AG10803 (cell line): ENCODE measurements at regions not wholly inside any gene's neighbourhood (a gene's known extent, or its start where the extent isn't known, plus 50 kb on each side); places are given as distances from the start of the nearest gene placed in this dataset.

Source experiments
- DNase-seq: peaks from one replicate; pipeline ENCODE4 v3.0.0; 2010; ENCODE audit warnings: low read depth
- H3K4me3 ChIP-seq: 2 replicates; pipeline ENCODE4 v1.5.1; 2011; ENCODE audit warnings: mild to moderate bottlenecking, low read length, control low read depth
- CTCF ChIP-seq: conservative IDR thresholded peaks from 2 replicates; pipeline ENCODE4 v1.5.1; 2011; ENCODE audit warnings: mild to moderate bottlenecking, low read length, control low read depth, inconsistent platforms

- DNase-seq, result no peak
- no peak for TF ChIP-seq CTCF
- H3K4me3 ChIP-seq, result no peak overlapping the region
Measured at GRCh38 chr6:76552268-76552667, 479.8 kb upstream of the IMPG1 start.

- TF ChIP-seq CTCF, result no peak
- DNase-seq, result no peak
- no peak overlapping the region for H3K4me3 ChIP-seq
Measured at GRCh38 chr6:76533661-76534060, 461.2 kb upstream of the IMPG1 start.

- no peak overlapping the region for H3K4me3 ChIP-seq
- no peak for DNase-seq
- no peak for TF ChIP-seq CTCF
Measured at GRCh38 chr6:76532647-76533046, 460.2 kb upstream of the IMPG1 start.

- DNase-seq, result no peak
- H3K4me3 ChIP-seq, result no peak overlapping the region
- no peak for TF ChIP-seq CTCF
Measured at GRCh38 chr6:76518443-76518842, 446.0 kb upstream of the IMPG1 start.

- DNase-seq, result no peak
- no peak for TF ChIP-seq CTCF
- H3K4me3 ChIP-seq, result no peak overlapping the region
Measured at GRCh38 chr6:76516924-76517323, 444.5 kb upstream of the IMPG1 start.

GRCh38 chr6:76510489-76510888, 438.0 kb upstream of the IMPG1 start:
- H3K4me3 ChIP-seq, result no peak overlapping the region
- no peak for DNase-seq
- no peak for TF ChIP-seq CTCF

- H3K4me3 ChIP-seq, result no peak overlapping the region
- no peak for TF ChIP-seq CTCF
- DNase-seq, result no peak
Measured at GRCh38 chr6:76509397-76509796, 436.9 kb upstream of the IMPG1 start.
